DOHH2 (cell line): ENCODE measurements at regions not wholly inside any gene's neighbourhood (a gene's known extent, or its start where the extent isn't known, plus 50 kb on each side); places are given as distances from the start of the nearest gene placed in this dataset.

Experiments used
- H3F3A ChIP-seq: fragments of 200-600 bp; sonication (generic), shearing (Covaris generic); 2 replicates; pipeline ENCODE4 v1.6.0; 2016; ENCODE audit warnings: antibody characterized with exemption, mild to moderate bottlenecking; ENCODE audit not compliant: control insufficient read depth, insufficient read depth
- H3K27ac ChIP-seq: fragments of 200-600 bp; sonication (generic); 2 replicates; pipeline ENCODE4 v1.5.1; 2014; ENCODE audit warnings: low read depth, mild to moderate bottlenecking, low read length, moderate library complexity
- H3K27me3 ChIP-seq: fragments of 200-600 bp; sonication (generic); 2 replicates; pipeline ENCODE4 v1.6.1; 2014; ENCODE audit warnings: mild to moderate bottlenecking, low read length, mixed read lengths; ENCODE audit not compliant: control insufficient read depth
- H3K36me3 ChIP-seq: fragments of 200-600 bp; sonication (generic); 2 replicates; pipeline ENCODE4 v1.6.1; 2014; ENCODE audit warnings: mild to moderate bottlenecking, low read length, moderate library complexity, mixed read lengths; ENCODE audit not compliant: control insufficient read depth
- H3K4me1 ChIP-seq: fragments of 200-600 bp; sonication (generic); 2 replicates; pipeline ENCODE4 v1.6.1; 2014; ENCODE audit warnings: mild to moderate bottlenecking, low read length, mixed read lengths; ENCODE audit not compliant: control insufficient read depth
- H3K4me2 ChIP-seq: fragments of 200-600 bp; sonication (generic); 2 replicates; pipeline ENCODE4 v1.6.0; 2014; ENCODE audit warnings: mild to moderate bottlenecking, low read length, moderate library complexity
- H3K4me3 ChIP-seq: fragments of 200-600 bp; sonication (generic); 2 replicates; pipeline ENCODE4 v1.5.1; 2014; ENCODE audit warnings: mild to moderate bottlenecking, low read length, mixed read lengths
- H3K79me2 ChIP-seq: fragments of 200-600 bp; sonication (generic); 2 replicates; pipeline ENCODE4 v1.6.1; 2014; ENCODE audit warnings: mild to moderate bottlenecking, low read length, mixed read lengths; ENCODE audit not compliant: control insufficient read depth
- H3K9me2 ChIP-seq: fragments of 200-600 bp; sonication (generic); replicated peaks from 2 replicates; pipeline ENCODE4 v1.6.1; 2014; ENCODE audit warnings: mild to moderate bottlenecking, low read length, mixed read lengths; ENCODE audit not compliant: control insufficient read depth
- H3K9me3 ChIP-seq: fragments of 200-600 bp; sonication (generic); 2 replicates; pipeline ENCODE4 v1.6.1; 2014; ENCODE audit warnings: antibody characterized with exemption, low read length, mixed read lengths; ENCODE audit not compliant: control insufficient read depth, insufficient read depth
- H4K20me1 ChIP-seq: fragments of 200-600 bp; sonication (generic); 2 replicates; pipeline ENCODE4 v1.6.0; 2014; ENCODE audit warnings: low read depth, mild to moderate bottlenecking, antibody characterized with exemption, low read length, moderate library complexity; ENCODE audit not compliant: control insufficient read depth, insufficient read depth
- CTCF ChIP-seq: fragments of 200-600 bp; sonication (generic); IDR thresholded peaks from one replicate; pipeline ENCODE4 v1.5.1; 2014; ENCODE audit warnings: antibody characterized with exemption, mild to moderate bottlenecking, low read depth, low read length; ENCODE audit not compliant: poor library complexity, severe bottlenecking
- EZH2phosphoT487 ChIP-seq: fragments of 200-600 bp; sonication (generic); IDR thresholded peaks from 2 replicates; pipeline ENCODE4 v1.6.1; 2017; ENCODE audit warnings: borderline replicate concordance, mild to moderate bottlenecking, antibody characterized with exemption, low read length, moderate library complexity, mixed read lengths

DNA sequence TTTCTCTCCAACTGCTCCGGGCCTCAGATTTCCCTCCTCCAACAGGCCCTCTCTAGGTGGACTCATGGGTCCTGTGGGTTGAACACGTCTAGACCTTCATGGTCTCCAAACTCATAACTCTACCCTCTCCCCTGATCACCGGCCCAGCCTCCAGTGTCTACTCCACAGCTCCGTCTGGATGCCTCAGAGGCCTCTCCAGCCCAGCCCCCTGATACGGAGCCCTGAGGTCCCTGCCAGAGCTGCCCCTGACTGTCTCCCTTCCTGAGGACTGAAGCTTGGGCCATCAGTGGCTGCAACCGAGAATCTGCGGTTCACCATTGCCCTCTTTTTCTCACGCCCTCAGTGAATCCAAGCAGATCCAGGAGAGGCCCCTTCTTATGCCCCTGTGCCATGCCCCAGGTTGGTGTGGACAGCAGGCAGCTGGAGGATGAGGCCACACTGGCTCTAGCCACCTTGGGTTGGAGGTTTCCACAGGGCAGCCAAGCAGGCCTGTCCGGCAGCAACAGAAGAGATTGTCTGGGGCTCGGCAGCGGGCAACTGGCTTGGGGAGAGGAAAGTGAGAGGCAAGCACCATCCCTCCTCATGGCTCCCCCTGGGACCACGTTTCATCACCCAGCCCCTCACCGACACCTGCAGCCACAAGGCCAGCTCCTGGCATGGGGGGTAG is 104.6 kb upstream of the FGF3 start:
- Histone ChIP-seq H3K27ac (no peak overlapping the region), H3K79me2 (no peaks in the 10 kb centered on the region), H3K4me1 (no peaks in the 10 kb centered on the region), H3K4me3 (no peak overlapping the region), H4K20me1 (no peaks in the 10 kb centered on the region), H3K27me3 (peaks cover 18% of the 10 kb centered on the region), H3K9me3 (no peaks in the 10 kb centered on the region), H3K4me2 (no peak overlapping the region), H3F3A (no peaks in the 10 kb centered on the region), H3K36me3 (no peaks in the 10 kb centered on the region), H3K9me2 (no peaks in the 10 kb centered on the region)
- TF ChIP-seq EZH2phosphoT487: no peak
- TF ChIP-seq CTCF: no peak

GRCh38 chr11:69924308-69925161 is 105.3 kb upstream of the FGF3 start:
- no peaks in the 10 kb centered on the region for H3F3A ChIP-seq
- no peak overlapping the region for H3K27ac ChIP-seq
- H3K36me3 ChIP-seq: no peaks in the 10 kb centered on the region
- no peaks in the 10 kb centered on the region for H3K9me3 ChIP-seq
- H3K79me2 ChIP-seq: no peaks in the 10 kb centered on the region
- no peaks in the 10 kb centered on the region for H4K20me1 ChIP-seq
- H3K4me1 ChIP-seq: no peaks in the 10 kb centered on the region
- peaks cover 18% of the 10 kb centered on the region for H3K27me3 ChIP-seq
- TF ChIP-seq EZH2phosphoT487 (no peak), CTCF (no peak)
- H3K4me2 ChIP-seq: no peak overlapping the region
- no peak overlapping the region for H3K4me3 ChIP-seq
- H3K9me2 ChIP-seq: no peaks in the 10 kb centered on the region

- H3K27ac ChIP-seq: no peak overlapping the region
- no peak overlapping the region for H3K4me2 ChIP-seq
- H3F3A ChIP-seq: no peaks in the 10 kb centered on the region
- no peaks in the 10 kb centered on the region for H3K9me2 ChIP-seq
- H3K27me3 ChIP-seq: peaks cover 18% of the 10 kb centered on the region
- H4K20me1 ChIP-seq: no peaks in the 10 kb centered on the region
- no peaks in the 10 kb centered on the region for H3K36me3 ChIP-seq
- H3K9me3 ChIP-seq: no peaks in the 10 kb centered on the region
- no peak for TF ChIP-seq EZH2phosphoT487
- TF ChIP-seq CTCF: no peak
- H3K4me3 ChIP-seq: no peak overlapping the region
- no peaks in the 10 kb centered on the region for H3K4me1 ChIP-seq
- no peaks in the 10 kb centered on the region for H3K79me2 ChIP-seq
Measured at GRCh38 chr11:69925366-69926196, 106.4 kb upstream of the FGF3 start.
